NT2/D1 (cell line): ENCODE measurements at regions not wholly inside any gene's neighbourhood (a gene's known extent, or its start where the extent isn't known, plus 50 kb on each side); places are given as distances from the start of the nearest gene placed in this dataset.

Experiments used
- SUZ12 ChIP-seq: IDR thresholded peaks from 2 replicates; pipeline ENCODE4 v1.6.1; 2011; ENCODE audit not compliant: insufficient read length, insufficient read depth; ENCODE audit errors: extremely low read depth
- YY1 ChIP-seq: IDR thresholded peaks from 2 replicates; pipeline ENCODE4 v1.6.1; 2011; ENCODE audit not compliant: insufficient read length, insufficient read depth
- ZNF274 ChIP-seq: IDR thresholded peaks from 2 replicates; pipeline ENCODE4 v1.6.1; 2011; ENCODE audit warnings: mild to moderate bottlenecking, low read depth, low read length

DNA sequence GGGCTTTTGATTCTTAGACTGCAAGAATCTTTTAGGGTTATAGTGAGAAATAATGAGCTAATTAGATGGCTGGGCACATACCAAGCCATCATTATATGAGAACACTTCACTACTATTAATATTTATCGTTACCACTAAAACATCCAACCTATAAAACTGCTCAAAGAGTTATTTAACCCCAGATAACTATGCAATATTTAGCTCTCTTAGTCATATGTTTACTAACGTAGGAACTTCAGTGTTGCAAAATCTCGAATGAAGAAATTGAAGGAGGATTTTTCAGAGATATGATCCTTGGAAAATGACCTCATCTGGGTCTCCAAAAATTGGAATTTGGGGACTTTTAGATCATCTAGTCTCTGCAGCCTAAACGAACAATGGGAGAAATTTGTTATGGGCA is 265.0 kb upstream of the RPS6KA3 start:
- TF ChIP-seq ZNF274, result no peak
- TF ChIP-seq SUZ12, result no peak
- TF ChIP-seq YY1, result no peak
